HG03280 (cell line): ENCODE measurements at regions not wholly inside any gene's neighbourhood (a gene's known extent, or its start where the extent isn't known, plus 50 kb on each side); places are given as distances from the start of the nearest gene placed in this dataset.
"Not testable (repeated sequence)": the region's sequence is repeated elsewhere in the genome, so short reads cannot be mapped to it uniquely, and the experiment has no call there.

Experiments used
- ATAC-seq: cut with Tn5 transposase; IDR thresholded peaks from one replicate; pipeline ENCODE4 v1.9.1; 2021; ENCODE audit warnings: mild to moderate bottlenecking, moderate library complexity; ENCODE audit not compliant: unreplicated experiment

DNA sequence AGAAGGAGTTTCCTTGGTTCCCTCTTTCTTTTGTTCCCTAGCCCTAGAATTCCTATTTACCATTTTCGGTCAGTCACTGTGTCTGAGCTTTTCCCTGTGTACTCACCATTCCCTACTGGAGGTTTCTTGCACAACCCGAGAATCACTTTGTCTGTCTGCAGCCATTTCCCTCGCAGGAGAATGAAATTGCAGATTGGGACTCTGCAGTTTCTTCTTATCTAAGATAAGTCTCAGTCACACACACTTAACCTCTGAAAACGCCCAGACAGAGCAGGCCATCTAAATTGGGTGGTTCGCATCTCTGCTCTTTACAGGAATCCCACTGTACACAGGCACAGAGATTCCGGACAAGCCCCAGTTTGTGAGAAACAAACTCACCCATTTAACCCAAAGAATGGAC lies 58.6 kb upstream of the CNTNAP2 start:
- no peak for ATAC-seq

DNA sequence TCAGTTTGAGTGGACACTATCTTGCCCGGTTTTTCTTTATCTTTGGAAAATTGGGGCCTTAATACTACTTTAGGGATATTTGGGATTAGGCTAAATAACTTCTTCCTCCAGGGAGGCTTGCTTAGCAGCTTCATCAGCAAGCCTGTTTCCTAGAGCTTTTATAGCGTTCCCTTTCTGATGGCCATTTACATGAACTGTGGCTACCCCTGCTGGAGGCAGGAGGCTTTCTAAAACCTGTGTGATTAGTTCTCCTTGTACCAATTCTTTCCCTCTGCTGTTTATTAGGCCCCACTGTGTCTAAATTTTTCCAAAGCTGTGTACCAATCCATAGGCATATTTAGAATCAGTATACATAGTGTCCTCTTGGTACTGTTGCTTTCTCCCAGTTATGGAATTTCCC lies 61.7 kb upstream of the CNTNAP2 start:
- ATAC-seq, result no peak

DNA sequence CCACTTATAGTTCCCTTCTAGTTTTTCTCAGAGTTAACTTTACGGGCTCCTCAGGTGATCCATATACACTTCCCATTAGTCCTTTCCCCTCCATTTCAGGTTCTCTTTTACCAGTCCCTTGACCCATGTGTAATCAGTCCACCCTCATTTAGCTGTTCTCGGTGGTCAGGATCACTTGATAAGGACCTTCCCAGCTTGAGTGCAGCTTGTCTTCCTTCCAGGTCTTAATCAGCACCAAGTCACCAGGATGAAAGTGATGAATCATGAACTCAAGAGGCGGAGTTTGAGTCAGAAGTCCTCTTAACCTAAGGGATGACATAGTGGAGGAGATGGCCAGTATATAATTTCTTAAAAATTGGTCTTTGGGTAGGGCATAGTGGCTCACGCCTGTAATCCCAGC lies 63.1 kb upstream of the CNTNAP2 start:
- no peak for ATAC-seq

DNA sequence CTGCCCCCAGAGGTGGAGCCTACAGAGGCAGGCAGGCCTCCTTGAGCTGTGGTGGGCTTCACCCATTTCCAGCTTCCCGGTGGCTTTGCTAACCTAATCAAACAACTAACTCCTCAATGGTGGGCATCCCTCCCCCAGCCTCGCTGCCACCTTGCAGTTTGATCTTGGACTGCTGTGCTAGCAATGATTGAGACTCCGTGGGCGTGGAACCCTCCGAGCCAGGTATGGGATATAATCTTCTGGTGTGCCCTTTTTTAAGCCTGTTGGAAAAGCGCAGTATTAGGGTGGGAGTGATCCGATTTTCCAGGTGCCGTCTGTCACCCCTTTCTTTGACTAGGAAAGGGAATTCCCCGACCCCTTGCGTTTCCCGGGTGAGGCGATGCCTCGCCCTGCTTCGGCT lies 73.3 kb upstream of the CNTNAP2 start:
- not testable (repeated sequence) for ATAC-seq

DNA sequence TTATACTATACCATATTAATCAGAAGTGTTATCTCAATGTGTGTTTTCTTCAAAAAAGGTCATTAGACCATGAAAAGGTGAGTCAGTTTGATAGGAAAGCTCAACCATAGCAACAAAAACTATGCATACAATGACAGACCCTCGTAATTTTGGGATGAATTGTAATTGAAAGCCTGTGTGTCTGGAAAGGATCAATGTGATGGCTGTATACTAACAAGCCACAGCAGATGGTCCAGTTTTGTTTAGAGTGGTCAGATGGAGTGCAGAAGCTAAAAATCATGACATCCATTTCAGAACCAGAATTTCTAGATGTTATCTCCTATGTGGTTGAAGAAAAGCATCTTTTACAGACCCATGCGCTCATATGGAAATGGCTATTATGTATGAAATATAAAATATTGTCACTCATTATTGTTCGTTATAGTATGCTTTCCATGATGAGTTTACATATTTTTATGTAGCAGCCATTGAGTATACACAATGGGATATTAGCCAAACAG lies 88.3 kb upstream of the CNTNAP2 start:
- no peak for ATAC-seq

DNA sequence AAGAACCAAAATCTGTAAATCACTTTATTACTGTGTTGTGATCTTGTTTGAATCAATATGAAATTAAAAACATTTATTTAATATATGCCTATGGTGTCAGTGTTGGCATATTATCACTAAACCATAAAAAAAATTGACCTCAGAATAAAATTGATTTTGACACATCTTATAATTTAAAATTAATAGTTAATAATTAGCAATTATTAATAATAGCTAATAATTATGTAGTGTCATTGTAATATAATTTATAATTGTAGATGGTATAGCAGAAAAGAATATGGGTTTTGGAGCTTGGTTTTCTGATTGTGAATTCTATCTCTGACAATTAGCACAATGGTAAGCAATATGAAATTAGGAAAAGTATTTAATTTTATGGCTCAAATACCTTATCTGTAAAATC lies 89.4 kb upstream of the CNTNAP2 start:
- ATAC-seq, result no peak

DNA sequence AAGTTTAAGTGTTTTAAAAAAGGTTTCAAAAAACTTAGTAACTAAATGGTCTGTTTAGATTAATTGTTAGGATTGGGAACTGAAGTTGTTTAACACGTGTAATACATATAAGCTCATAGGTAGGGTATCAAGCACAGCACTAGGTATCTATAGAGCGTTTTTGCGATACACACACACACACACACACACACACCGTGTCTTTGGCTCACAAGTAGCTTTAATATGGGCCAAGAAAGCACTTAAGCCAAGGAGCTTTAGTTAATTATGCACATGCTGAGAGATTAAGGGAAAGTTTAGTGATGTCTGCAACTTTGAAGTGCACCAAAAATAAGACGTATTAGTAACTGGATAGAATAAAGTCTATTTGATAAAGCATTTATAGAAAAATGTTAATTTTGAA lies 93.8 kb upstream of the CNTNAP2 start:
- no peak for ATAC-seq

DNA sequence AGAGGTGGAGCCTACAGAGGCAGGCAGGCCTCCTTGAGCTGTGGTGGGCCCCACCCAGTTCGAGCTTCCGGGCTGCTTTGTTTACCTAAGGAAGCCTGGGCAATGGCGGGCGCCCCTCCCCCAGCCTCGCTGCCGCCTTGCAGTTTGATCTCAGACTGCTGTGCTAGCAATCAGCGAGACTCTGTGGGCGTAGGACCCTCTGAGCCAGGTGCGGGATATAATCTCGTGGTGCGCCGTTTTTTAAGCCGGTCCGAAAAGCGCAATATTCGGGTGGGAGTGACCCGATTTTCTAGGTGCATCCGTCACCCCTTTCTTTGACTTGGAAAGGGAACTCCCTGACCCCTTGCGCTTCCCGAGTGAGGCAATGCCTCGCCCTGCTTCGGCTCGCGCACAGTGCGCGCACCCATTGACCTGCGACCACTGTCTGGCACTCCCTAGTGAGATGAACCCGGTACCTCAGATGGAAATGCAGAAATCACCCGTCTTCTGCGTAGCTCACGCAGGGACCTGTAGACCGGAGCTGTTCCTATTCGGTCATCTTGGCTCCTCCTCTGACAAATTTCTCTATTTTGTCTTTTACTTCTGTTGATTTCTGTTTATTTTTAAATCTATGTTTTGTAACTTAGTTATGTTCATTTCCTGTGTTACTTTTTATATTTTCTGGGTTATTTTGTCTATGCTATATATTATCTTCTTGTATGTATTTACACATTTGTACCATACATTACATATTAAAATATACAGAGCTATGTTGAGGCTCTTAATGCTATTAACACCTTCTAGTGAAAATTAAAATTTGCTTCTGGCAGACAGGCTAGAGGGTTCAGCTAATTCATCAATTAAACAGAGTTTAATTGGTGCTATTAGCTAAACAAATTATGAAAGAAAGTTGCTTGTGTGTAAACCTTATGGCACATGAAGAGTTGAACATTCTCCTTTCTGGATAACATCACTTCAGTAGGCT lies 97.3 kb upstream of the CNTNAP2 start:
- not testable (repeated sequence) for ATAC-seq

DNA sequence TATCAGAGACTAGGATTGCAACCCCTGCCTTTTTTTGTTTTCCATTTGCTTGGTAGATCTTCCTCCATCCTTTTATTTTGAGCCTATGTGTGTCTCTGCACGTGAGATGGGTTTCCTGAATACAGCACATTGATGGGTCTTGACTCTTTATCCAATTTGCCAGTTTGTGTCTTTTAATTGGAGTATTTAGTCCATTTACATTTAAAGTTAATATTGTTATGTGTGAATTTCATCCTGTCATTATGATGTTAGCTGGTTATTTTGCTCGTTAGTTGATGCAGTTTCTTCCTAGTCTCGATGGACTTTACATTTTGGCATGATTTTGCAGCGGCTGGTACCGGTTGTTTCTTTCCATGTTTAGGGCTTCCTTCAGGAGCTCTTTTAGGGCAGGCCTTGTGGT lies 99.2 kb upstream of the CNTNAP2 start:
- ATAC-seq, result not testable (repeated sequence)

DNA sequence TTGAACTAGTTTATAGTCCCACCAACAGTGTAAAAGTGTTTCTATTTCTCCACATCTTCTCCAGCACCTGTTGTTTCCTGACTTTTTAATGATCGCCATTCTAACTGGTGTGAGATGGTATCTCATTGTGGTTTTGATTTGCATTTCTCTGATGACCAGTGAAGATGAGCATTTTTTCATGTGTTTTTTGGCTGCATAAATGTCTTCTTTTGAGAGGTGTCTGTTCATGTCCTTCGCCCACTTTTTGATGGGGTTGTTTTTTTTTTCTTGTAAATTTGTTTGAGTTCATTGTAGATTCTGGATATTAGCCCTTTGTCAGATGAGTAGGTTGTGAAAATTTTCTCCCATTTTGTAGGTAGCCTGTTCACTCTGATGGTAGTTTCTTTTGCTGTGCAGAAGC lies 102.4 kb upstream of the CNTNAP2 start:
- ATAC-seq, result not testable (repeated sequence)

DNA sequence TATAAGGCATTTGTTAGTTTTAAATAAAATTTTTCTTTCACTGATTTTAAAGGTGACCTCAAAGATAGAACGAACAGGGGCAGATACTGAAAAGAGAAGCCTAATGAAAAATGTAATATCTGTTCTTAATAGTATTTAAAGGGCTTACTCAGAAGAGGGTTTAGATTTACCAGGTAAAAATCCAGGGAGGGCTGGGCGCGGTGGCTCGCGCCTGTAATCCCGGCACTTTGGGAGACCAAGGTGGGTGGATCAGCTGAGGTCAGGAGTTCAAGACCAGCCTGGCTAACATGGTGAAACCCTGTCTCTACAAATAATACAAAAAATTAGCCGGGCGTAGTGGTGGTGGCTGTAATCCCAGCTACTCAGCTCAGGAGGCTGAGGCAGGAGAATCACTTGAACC lies 108.3 kb upstream of the CNTNAP2 start:
- no peak for ATAC-seq

DNA sequence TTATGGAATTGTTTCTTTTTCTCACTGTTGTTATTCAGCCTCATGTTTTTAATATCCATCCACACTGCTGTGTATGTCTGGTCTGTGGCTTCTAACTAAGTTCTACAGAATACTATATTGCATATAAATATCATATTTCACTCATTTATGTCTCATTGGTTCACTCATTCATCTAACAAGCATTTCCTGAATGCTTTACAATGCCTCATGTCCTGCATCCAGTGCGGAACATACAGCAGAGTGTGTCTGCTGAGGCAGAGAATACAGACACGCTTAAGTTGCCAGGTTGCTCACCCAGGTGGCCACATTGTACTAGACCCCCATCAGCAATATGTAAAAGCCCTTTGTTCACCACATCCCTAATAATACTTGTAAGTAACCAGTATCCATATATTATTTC lies 111.8 kb upstream of the CNTNAP2 start:
- no peak for ATAC-seq

DNA sequence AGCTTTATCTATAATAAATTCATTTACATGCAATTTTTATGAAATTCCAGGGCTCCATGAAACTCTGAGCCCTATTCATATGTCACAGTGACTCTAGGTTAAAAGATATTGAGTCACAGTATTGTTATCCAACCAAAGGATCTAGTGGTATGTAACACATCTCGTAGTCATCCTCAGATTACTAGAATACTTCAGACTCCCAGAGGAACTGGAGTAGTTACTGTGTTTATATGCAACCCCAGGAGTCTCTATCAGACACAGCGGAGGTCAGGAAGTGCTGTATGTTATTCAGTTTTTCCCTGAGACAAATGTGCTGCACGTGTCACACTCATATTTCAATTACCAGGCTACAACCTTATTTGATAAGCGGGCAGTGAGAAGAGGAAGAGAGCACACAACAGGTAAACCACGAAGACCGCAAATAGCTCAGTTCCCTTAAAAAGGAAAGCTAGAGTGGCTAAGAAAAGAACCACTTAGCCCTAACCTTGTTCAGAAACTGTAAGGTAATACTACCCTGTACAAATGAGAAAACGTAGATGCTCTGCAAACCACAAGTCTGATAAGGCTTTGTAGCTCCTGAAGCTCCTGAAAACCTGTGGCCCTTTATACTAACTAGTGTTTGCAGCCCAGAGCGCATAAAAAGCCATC lies 114.0 kb upstream of the CNTNAP2 start:
- peak; percentile 60 for ATAC-seq

DNA sequence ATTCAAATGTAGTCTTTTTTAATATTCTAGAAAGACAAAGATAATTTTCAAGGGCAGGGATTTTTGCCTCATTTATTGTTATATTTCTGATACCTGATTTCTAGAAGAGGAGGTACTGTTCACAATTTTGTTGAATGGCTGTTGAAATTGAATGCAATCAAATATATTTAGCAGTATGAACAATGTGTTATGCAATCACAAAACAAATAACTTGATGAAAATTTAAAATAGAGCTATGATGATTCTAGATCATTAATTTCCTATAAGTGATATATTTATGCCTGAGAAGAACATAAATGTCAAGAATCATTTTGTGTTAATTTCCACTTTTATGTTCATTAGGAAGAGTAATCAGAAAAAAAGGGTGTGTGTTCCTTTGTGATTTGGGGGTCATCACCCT lies 114.6 kb upstream of the CNTNAP2 start:
- ATAC-seq, result no peak

DNA sequence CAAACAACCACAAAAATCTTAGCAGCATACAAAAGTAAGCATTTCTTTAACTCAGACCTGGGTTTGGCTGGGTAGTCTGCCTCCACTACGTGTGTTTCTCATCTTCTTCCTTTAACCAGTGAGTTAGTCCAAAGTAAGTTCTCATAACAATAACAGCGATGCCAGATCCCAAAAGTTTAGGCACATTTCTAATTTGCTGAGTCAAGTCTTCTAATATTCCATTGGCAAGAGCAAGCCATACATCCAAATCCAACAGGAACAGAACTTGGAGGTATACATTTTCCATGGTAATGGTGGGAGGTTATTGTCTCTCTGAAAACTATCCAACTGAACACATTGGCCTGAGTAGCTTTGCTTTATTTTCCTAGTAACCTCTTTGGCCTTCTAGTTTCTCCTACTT lies 115.7 kb upstream of the CNTNAP2 start:
- no peak for ATAC-seq

DNA sequence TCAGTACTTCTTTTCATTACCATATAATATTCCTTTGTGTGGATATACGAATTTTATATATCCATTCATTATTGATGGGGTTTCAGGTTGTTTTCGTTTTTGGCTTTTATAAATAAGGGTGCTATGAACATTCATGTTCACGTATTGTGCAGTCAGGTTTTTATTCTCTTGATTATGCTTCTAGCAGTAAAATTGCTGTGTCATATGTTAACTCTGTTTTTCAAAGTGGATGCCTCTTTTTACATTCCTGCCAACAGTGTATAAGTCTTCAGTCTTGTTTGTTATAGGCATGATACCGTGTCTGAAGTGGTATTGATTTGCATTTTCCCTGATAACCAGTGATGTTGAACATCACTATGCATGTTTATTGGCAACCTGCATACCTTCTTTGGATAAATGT lies 127.1 kb upstream of the CNTNAP2 start:
- ATAC-seq, result no peak

DNA sequence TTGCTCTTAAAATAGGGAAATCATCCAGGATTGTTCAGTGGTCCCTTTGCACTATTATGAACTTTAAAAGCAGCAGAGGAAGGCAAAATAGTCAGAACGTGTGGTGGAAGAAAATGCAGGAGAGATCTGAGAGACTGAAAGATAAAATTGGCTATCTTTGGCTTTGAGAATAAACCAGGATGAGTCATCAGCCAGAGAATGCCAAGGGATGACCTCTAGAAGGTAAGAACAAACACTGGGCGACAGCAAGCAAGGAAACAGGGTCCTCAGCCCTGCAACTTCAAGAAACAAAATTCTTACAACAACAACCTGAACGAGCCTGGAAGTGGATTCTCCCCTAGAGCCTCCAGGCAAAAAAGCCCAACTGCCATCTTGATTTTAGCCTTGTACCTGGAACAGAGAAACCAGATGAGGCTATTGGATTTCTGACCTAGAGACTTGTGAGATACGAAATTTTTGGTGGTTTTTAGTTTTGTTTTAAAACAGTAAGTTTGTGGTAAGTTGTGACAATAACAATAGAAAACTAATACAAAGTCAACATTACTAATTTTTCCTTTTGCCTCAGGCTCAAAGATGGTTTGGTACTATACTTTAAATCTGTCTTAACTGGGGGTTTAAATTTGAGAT lies 130.2 kb upstream of the CNTNAP2 start:
- no peak for ATAC-seq

DNA sequence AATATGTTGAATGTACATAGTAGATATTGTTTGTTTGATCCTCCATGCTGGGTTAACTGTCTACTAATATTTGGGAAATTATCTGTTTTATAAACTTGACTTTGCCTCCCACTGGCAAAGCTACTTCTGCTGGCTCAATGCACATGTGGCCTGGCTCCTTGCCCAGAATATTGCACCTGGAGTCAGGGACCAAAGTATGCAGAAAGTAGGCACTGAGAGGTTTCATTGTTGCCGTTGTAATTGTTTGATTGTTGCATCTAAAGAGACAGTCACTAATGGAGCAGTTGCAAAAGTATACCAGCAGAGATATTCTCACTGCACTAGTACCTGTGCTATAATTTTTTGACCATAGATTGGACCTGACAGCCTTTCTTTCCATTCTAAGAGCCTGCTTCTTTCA lies 137.8 kb upstream of the CNTNAP2 start:
- no peak for ATAC-seq

DNA sequence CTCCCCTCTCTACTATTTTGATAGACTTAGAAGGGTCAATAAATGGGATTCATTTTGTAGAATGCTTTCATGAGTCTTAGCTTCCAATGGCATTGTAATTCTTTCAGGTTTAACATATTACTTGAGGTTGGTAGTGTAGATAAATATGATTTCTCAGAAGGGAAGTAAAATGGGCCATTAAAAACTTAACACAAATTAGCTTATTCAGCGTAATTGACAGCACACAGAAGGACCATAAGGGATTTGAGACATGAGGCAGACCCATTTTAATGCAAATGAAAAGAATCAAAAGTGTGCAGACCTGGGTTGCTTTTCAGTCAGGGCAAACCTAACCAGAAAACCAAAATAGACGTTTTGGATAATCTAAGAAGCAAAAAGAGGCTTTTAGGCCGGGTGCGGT lies 156.6 kb upstream of the CNTNAP2 start:
- ATAC-seq, result no peak

DNA sequence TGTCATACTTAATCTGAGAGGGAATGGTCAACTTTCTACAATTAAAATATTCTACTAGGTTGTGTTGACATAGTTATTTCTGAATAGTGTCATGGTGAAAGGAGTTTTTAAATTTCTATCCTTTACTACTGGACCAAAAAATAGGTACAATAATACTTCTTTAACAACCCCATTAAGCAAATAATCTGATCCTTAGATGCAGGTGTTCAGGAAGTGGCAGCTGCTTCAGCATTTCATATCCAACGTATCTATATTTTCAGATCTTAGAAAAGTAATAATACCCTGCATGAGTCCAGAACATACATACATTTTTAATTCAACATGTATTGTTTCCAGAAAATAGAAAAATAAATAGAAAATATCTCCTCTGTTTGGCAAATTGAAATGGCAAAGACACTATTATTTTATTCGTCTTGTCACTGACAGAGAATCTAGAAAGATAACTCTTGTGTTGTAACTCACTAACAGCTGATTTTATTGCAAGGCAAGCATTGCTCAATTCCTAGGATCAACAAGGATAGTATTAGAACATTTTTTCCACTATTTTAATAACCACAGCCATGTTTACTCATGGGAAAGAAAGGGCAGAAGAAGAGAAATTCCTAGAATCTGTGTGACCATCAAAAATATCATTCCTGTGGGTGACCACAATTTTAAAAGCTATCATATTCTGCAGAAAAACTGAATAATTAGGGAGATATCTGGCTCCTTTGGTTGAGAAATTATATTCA lies 159.3 kb upstream of the CNTNAP2 start:
- ATAC-seq, result no peak

DNA sequence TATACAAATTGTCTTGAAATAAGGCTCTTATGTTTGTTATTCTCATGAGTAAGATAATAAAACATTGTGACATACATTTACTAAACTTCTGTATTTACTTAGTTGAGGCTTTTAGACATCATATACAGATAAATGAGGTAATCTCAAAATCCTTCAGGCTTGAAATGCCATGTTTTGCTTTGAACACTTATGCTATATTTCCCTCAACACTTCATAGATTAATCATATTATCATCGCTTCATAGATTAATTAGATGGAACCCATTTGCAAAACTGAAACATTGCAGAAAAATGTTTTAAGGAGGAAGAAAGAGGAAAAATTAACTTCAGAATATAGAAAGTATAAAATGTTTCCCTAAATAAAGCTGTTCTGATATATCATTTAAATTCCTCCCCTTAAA lies 165.0 kb upstream of the CNTNAP2 start:
- no peak for ATAC-seq
